ENCODE measurements at regions not wholly inside any gene's neighbourhood (a gene's known extent, or its start where the extent isn't known, plus 50 kb on each side); places are given as distances from the start of the nearest gene placed in this dataset.

GRCh38 chr5:111930449-111930848 is 173.5 kb upstream of the NREP start:
- no peak for TF ChIP-seq RCOR1 (IDR thresholded peaks at IDR 0.05; ENCODE audit: insufficient replicate concordance, low read length)
- TF ChIP-seq CTCF (conservative IDR thresholded peaks at IDR 0.05; ENCODE audit: low read depth, low read length): no peak
